Neural cell (in vitro differentiated cells): ENCODE measurements at regions not wholly inside any gene's neighbourhood (a gene's known extent, or its start where the extent isn't known, plus 50 kb on each side); places are given as distances from the start of the nearest gene placed in this dataset.

Experiments used
- H2AFZ ChIP-seq: fragments of 200-600, 300-800 bp; sonication (generic), shearing (Covaris generic); 2 replicates; pipeline ENCODE4 v1.6.0; 2014; ENCODE audit warnings: low read depth, mild to moderate bottlenecking, antibody characterized with exemption, low read length, moderate library complexity
- H3F3A ChIP-seq: fragments of 200-600 bp; shearing (Covaris generic); 2 replicates; pipeline ENCODE4 v1.6.1; 2016; ENCODE audit warnings: mild to moderate bottlenecking, moderate library complexity, mixed read lengths, antibody characterized with exemption, low read length; ENCODE audit not compliant: insufficient read depth, poor library complexity, severe bottlenecking
- H3K27ac ChIP-seq: fragments of 200-600, 300-800 bp; sonication (generic), shearing (Covaris generic); 2 replicates; pipeline ENCODE4 v1.5.1; 2014; ENCODE audit warnings: mild to moderate bottlenecking, low read length, moderate library complexity
- H3K27me3 ChIP-seq: fragments of 300-800, 200-600 bp; sonication (generic), shearing (Covaris generic); 2 replicates; pipeline ENCODE4 v1.6.0; 2014; ENCODE audit warnings: mild to moderate bottlenecking, low read depth, low read length, moderate library complexity; ENCODE audit not compliant: insufficient read depth
- H3K36me3 ChIP-seq: fragments of 300-800, 200-600 bp; sonication (generic), shearing (Covaris generic); 2 replicates; pipeline ENCODE4 v1.5.1; 2014; ENCODE audit warnings: mild to moderate bottlenecking, antibody characterized with exemption, low read length, moderate library complexity; ENCODE audit not compliant: insufficient read depth
- H3K4me2 ChIP-seq: fragments of 300-800, 200-600 bp; sonication (generic), shearing (Covaris generic); 2 replicates; pipeline ENCODE4 v1.6.0; 2014; ENCODE audit warnings: mild to moderate bottlenecking, low read length
- H3K4me3 ChIP-seq: fragments of 300-800, 200-600 bp; sonication (generic), shearing (Covaris generic); 2 replicates; pipeline ENCODE4 v1.5.1; 2014; ENCODE audit warnings: mild to moderate bottlenecking, low read length, moderate library complexity
- H3K79me2 ChIP-seq: fragments of 200-600 bp; shearing (Covaris generic); replicated peaks from 2 replicates; pipeline ENCODE4 v1.6.0; 2014; ENCODE audit warnings: mild to moderate bottlenecking, low read length, moderate library complexity; ENCODE audit not compliant: insufficient read depth
- H3K9ac ChIP-seq: fragments of 300-800, 200-600 bp; sonication (generic), shearing (Covaris generic); 2 replicates; pipeline ENCODE4 v1.6.1; 2016; ENCODE audit warnings: mild to moderate bottlenecking, low read length, mixed read lengths
- H3K9me2 ChIP-seq: fragments of 200-600 bp; shearing (Covaris generic); 2 replicates; pipeline ENCODE4 v1.6.1; 2016; ENCODE audit warnings: mild to moderate bottlenecking, low read length, mixed read lengths; ENCODE audit not compliant: insufficient read depth
- H3K9me3 ChIP-seq: fragments of 200-600, 300-800 bp; sonication (generic), shearing (Covaris generic); 2 replicates; pipeline ENCODE4 v1.6.1; 2016; ENCODE audit warnings: mild to moderate bottlenecking, mixed run types, low read length, moderate library complexity, mixed read lengths
- H4K20me1 ChIP-seq: fragments of 200-600 bp; shearing (Covaris generic); 2 replicates; pipeline ENCODE4 v1.6.1; 2016; ENCODE audit warnings: mild to moderate bottlenecking, mixed run types; ENCODE audit not compliant: insufficient read depth
- EP300 ChIP-seq: fragments of 450-650 bp; conservative IDR thresholded peaks from 2 replicates; pipeline ENCODE4 v1.6.1; 2014; ENCODE audit warnings: antibody characterized with exemption, mild to moderate bottlenecking, moderate library complexity; ENCODE audit not compliant: poor library complexity, severe bottlenecking
- EZH2 ChIP-seq: fragments of 200-600, 300-800 bp; shearing (Covaris generic), sonication (generic); IDR thresholded peaks from 2 replicates; pipeline ENCODE4 v1.6.1; 2014; ENCODE audit warnings: antibody characterized with exemption, low read length, borderline replicate concordance, mild to moderate bottlenecking; ENCODE audit not compliant: insufficient read depth, poor library complexity, severe bottlenecking
- MXI1 ChIP-seq: fragments of 450-650 bp; conservative IDR thresholded peaks from 2 replicates; pipeline ENCODE4 v1.6.1; 2014; ENCODE audit warnings: antibody characterized with exemption, mild to moderate bottlenecking; ENCODE audit not compliant: poor library complexity, severe bottlenecking
- POLR2AphosphoS5 ChIP-seq: IDR thresholded peaks from 2 replicates; pipeline ENCODE4 v1.6.1; 2012
- RAD21 ChIP-seq: fragments of 450-650 bp; conservative IDR thresholded peaks from 2 replicates; pipeline ENCODE4 v1.6.1; 2014; ENCODE audit warnings: antibody characterized with exemption, mild to moderate bottlenecking, moderate library complexity
- SMC3 ChIP-seq: fragments of 450-650 bp; conservative IDR thresholded peaks from 2 replicates; pipeline ENCODE4 v1.6.1; 2014; ENCODE audit warnings: antibody characterized with exemption, mild to moderate bottlenecking, moderate library complexity; ENCODE audit not compliant: poor library complexity
- TAF1 ChIP-seq: IDR thresholded peaks from 2 replicates; pipeline ENCODE4 v1.6.1; 2012; ENCODE audit warnings: low read depth
- TF ChIP-seq, protein P1 (sequence below): IDR thresholded peaks from 2 replicates; pipeline ENCODE4 v1.6.1; 2012; ENCODE audit warnings: borderline replicate concordance
- TF ChIP-seq, protein P2 (sequence below): fragments of 450-650 bp; IDR thresholded peaks from 2 replicates; pipeline ENCODE4 v1.5.1; 2014; ENCODE audit warnings: antibody characterized with exemption, mild to moderate bottlenecking, moderate library complexity; ENCODE audit not compliant: poor library complexity, severe bottlenecking

DNA sequence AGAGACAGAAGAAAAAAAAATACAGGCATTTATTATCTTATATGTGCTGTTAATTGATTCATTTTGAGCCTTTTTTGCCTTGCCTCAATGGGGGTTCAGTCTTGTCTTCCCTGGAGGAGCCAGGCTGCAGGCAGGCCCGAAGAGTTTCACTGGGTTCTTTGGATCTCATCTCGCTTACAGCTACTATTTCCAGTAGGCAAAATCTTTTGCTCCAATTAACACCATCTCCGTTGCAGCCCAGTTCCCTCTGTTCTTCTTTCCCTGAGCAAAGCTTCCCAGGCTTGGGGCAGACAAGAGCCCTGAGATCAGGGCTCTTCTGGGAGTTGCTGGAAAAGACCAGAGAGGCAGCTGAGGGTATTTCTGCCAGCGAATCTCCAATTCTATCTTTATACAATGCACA, 168.8 kb upstream of the CELF4 start:
- no peaks in the 10 kb centered on the region for H3K79me2 ChIP-seq
- no peak overlapping the region for H3K4me3 ChIP-seq
- no peak overlapping the region for H3K4me2 ChIP-seq
- no peaks in the 10 kb centered on the region for H3K9me3 ChIP-seq
- no peaks in the 10 kb centered on the region for H4K20me1 ChIP-seq
- H3K9ac ChIP-seq = no peak overlapping the region
- H3K36me3 ChIP-seq = no peaks in the 10 kb centered on the region
- H3F3A ChIP-seq = no peaks in the 10 kb centered on the region
- H3K27ac ChIP-seq = no peak overlapping the region
- no peaks in the 10 kb centered on the region for H3K27me3 ChIP-seq
- no peaks in the 10 kb centered on the region for H3K9me2 ChIP-seq
- TF ChIP-seq TAF1 = no peak
- TF ChIP-seq POLR2AphosphoS5 = no peak
- TF ChIP-seq MXI1 = no peak
- TF ChIP-seq, protein P1, sequence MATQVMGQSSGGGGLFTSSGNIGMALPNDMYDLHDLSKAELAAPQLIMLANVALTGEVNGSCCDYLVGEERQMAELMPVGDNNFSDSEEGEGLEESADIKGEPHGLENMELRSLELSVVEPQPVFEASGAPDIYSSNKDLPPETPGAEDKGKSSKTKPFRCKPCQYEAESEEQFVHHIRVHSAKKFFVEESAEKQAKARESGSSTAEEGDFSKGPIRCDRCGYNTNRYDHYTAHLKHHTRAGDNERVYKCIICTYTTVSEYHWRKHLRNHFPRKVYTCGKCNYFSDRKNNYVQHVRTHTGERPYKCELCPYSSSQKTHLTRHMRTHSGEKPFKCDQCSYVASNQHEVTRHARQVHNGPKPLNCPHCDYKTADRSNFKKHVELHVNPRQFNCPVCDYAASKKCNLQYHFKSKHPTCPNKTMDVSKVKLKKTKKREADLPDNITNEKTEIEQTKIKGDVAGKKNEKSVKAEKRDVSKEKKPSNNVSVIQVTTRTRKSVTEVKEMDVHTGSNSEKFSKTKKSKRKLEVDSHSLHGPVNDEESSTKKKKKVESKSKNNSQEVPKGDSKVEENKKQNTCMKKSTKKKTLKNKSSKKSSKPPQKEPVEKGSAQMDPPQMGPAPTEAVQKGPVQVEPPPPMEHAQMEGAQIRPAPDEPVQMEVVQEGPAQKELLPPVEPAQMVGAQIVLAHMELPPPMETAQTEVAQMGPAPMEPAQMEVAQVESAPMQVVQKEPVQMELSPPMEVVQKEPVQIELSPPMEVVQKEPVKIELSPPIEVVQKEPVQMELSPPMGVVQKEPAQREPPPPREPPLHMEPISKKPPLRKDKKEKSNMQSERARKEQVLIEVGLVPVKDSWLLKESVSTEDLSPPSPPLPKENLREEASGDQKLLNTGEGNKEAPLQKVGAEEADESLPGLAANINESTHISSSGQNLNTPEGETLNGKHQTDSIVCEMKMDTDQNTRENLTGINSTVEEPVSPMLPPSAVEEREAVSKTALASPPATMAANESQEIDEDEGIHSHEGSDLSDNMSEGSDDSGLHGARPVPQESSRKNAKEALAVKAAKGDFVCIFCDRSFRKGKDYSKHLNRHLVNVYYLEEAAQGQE = no peak
- TF ChIP-seq SMC3 = no peak
- no peak for TF ChIP-seq EP300
- TF ChIP-seq RAD21 = no peak
- TF ChIP-seq, protein P2, sequence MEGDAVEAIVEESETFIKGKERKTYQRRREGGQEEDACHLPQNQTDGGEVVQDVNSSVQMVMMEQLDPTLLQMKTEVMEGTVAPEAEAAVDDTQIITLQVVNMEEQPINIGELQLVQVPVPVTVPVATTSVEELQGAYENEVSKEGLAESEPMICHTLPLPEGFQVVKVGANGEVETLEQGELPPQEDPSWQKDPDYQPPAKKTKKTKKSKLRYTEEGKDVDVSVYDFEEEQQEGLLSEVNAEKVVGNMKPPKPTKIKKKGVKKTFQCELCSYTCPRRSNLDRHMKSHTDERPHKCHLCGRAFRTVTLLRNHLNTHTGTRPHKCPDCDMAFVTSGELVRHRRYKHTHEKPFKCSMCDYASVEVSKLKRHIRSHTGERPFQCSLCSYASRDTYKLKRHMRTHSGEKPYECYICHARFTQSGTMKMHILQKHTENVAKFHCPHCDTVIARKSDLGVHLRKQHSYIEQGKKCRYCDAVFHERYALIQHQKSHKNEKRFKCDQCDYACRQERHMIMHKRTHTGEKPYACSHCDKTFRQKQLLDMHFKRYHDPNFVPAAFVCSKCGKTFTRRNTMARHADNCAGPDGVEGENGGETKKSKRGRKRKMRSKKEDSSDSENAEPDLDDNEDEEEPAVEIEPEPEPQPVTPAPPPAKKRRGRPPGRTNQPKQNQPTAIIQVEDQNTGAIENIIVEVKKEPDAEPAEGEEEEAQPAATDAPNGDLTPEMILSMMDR = no peak
- TF ChIP-seq EZH2 = no peak
- no peak overlapping the region for H2AFZ ChIP-seq

DNA sequence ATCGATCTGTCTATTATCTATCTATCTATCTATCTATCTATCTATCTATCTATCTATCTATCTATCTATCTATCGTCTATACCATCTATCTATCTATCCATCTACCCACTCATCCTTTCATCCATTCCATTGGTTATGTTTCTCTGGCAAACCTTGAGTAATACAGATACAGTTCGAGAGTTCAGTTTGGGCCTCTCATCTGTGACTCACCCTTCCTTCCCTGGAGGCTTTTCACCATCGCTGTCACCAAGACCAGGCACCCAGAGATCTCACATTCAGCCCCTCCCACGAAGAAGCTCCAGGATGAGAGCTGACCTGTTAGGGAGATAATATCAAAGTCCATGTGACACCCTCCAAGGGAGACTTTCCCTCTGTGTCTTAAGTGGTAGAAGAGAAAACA, 164.1 kb upstream of the CELF4 start:
- Histone ChIP-seq H3K9me2 (no peaks in the 10 kb centered on the region), H3K4me3 (no peak overlapping the region), H3K9me3 (no peaks in the 10 kb centered on the region), H3K27ac (no peak overlapping the region), H3K36me3 (no peaks in the 10 kb centered on the region), H3K9ac (no peak overlapping the region), H3F3A (no peaks in the 10 kb centered on the region), H2AFZ (no peak overlapping the region), H3K79me2 (no peaks in the 10 kb centered on the region), H4K20me1 (no peaks in the 10 kb centered on the region), H3K27me3 (no peaks in the 10 kb centered on the region), H3K4me2 (no peak overlapping the region)
- TF ChIP-seq POLR2AphosphoS5 (no peak), TAF1 (no peak), MXI1 (no peak), SMC3 (no peak), EP300 (no peak), RAD21 (no peak), EZH2 (no peak)
- TF ChIP-seq, protein P1 = no peak
- TF ChIP-seq, protein P2 = no peak
